ENCODE measurements at regions not wholly inside any gene's neighbourhood (a gene's known extent, or its start where the extent isn't known, plus 50 kb on each side); places are given as distances from the start of the nearest gene placed in this dataset.

- no peak overlapping the region for H3K4me3 ChIP-seq (ENCODE audit: low read depth, low read length)
- no peak for DNase-seq (ENCODE audit: low read depth)
Observed at GRCh38 chr12:67154901-67155300, 114.3 kb upstream of the CAND1 start.

DNA sequence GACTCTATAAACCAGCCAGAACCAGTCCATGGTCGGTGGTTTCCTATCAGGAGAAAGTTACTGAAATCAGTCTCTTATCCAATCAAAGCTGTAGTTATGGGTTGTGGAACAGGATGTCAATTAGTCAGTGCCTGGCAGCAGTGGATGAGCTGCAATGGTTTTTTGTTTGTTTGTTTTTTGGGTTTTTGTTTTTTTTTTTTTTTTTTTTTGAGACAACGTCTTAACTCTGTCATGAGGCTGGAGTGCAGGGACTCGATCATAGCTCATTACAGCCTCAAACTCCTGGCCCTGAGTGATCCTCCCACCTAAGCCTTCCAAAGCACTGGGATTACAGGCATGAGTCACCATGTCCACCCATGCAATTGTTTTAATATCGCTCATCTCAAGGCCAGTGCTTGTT, 113.3 kb upstream of the CAND1 start:
- H3K4me3 ChIP-seq (ENCODE audit: low read depth, low read length): no peak overlapping the region
- DNase-seq (ENCODE audit: low read depth): peak; percentile 12

GRCh38 chr12:67161322-67161918, 107.7 kb upstream of the CAND1 start:
- DNase-seq (ENCODE audit: low read depth): peak; percentile 1
- H3K4me3 ChIP-seq (ENCODE audit: low read depth, low read length): no peak overlapping the region

DNA sequence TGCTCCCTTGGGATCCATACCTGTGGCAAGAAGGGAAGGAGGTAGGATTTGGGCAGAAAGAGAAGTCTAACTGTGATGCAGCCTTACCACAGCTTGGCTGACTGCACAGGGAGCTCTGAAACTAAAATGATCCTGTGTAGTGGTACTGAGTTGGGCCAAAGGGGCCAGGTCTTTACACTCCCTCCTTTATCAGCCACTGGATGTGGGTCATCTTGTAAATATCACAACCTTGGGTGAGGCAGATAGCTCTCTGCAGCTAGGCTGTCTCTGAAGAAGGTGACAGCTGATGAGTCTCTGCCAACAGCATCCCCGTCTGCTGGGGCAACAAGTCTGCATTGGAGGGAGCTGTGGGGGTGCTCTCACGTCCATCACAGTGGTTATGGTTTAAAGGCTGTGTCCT, 95.9 kb upstream of the CAND1 start:
- no peak for DNase-seq (ENCODE audit: low read depth)
- H3K4me3 ChIP-seq (ENCODE audit: low read depth, low read length): no peak overlapping the region

GRCh38 chr12:67182551-67182950, 86.6 kb upstream of the CAND1 start:
- DNase-seq (ENCODE audit: low read depth): no peak
- no peak overlapping the region for H3K4me3 ChIP-seq (ENCODE audit: low read depth, low read length)

GRCh38 chr12:67193704-67194103, 75.5 kb upstream of the CAND1 start:
- peak; percentile 1 for DNase-seq (ENCODE audit: low read depth)
- no peak overlapping the region for H3K4me3 ChIP-seq (ENCODE audit: low read depth, low read length)

DNA sequence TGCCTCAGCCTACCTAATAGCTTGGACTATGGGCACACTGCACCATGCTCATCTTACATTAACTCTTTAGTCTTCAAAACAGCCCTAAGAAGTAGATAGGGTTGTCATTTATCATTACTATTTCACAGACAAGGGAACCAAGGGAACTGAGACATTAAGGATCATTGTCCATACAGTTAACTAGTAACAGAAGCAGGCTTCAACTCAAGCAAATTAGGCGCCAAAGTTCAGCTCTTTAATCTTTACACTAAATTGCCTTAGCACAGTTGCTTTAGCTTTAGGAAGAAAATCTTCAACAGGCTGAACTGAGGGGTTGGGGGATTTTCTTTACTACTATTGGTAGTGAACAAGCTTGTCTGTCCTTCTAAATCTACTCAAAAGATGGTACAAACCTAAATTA, 68.8 kb upstream of the CAND1 start:
- H3K4me3 ChIP-seq (ENCODE audit: low read depth, low read length): no peak overlapping the region
- no peak for DNase-seq (ENCODE audit: low read depth)

DNA sequence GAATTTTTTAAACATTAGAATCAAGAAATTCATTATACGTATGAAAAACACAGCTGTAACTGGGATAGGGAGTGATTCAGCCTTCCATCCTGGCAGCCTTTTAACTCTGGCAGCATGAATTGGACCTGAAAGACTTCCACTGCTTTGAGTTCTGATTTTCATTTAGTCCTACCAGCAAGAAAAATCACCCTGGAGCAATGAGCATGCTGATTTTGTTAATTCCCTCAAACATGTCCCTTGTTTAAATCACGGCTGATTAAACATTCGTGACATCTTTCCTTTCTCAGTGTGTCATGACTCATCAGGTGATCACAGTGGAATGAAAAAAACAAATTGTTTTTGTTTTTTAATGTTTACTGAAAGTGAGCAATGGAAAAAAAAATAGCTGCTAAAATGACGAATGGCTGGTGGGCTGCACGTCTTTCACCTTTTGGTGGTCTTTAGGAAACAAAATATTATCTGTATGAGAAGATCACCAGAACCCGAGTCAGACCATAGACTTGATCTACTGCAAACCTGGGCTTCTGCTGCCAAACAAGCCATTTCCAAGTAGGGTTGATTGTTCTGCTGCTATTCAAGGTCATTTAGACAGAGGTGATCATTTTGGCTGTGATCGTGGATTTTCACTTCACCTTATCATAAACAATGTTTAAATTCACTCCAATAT, 67.0 kb upstream of the CAND1 start:
- DNase-seq (ENCODE audit: low read depth): no peak
- H3K4me3 ChIP-seq (ENCODE audit: low read depth, low read length): no peak overlapping the region

- no peak for DNase-seq (ENCODE audit: low read depth)
- H3K4me3 ChIP-seq (ENCODE audit: low read depth, low read length): no peak overlapping the region
Observed at GRCh38 chr12:67202678-67203012, 66.5 kb upstream of the CAND1 start.

DNA sequence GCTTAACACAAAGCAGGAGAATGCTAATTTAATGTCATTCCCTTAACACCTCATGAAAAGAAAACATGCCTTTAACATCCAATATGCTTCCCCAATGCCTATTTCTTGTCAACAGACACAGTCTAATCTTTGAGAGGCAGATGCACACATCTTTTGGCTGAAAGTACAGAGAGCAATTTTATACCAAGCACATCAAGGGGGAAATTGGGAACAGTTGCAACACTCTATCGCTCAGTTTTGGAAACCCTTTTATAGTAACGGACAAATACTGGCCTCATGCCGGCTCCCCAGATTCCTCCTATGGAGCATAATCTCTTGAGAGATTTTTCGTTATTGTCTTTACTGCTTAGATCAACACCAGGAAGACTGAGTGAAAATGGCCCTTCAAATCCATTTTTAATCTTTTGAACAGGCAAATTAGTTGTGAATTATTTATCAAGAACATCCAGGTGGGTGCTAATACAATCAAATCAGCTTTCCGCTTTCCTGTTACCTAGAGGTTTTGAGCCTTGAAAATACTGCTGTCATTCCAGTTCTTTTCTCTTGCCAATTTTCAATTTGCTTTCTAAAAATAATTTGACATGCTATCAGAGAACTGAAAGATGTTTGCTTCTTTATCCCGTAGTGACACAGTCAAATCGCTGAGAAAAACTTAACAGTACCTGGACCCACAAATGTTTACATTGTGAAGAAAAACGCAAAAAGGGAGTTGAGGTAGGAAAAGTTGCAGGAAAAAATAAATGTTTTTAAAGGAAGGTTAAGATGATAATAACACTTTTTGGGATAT, 60.7 kb upstream of the CAND1 start:
- H3K4me3 ChIP-seq (ENCODE audit: low read depth, low read length): no peak overlapping the region
- DNase-seq (ENCODE audit: low read depth): no peak

DNA sequence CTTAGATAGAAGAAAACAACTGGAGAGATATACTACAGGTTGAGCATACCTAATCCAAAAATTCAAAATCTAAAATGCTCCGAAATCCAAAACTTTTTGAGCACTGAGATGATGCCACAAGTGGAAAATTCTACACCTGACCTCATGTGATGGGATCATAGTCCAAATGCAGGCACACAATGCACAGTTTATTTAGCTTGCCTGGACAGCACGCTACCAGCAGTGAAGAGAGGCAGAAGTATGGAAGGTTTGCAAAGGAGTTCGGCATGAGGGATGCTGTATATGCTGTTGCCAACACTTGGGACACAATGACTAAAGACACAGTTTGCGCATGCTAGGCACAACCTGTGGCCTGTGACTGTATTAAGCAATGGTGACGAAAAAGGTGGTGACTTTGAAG, 58.1 kb upstream of the CAND1 start:
- DNase-seq (ENCODE audit: low read depth): no peak
- H3K4me3 ChIP-seq (ENCODE audit: low read depth, low read length): no peak overlapping the region

- H3K4me3 ChIP-seq (ENCODE audit: low read depth, low read length): no peak overlapping the region
- DNase-seq (ENCODE audit: low read depth): no peak
Observed at GRCh38 chr12:67211494-67211893, 57.7 kb upstream of the CAND1 start.

DNA sequence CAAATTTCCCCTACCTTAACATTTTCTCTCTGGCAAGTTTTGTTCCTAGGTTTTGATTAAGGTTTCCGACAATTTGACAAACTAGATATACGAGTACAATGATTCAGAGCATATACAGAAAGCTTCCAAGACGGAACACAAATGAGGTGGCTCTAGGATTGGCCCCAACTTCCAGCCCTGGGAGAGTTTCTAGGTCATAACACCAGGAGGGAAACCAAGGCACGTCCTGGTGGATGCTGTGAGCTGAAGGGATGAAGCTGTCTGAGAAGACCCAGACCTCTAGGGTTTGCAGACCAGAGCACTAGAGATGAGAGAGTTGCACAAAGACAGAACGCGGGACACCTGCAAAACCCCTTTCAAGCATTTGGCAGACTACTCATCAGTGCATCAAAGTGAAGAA, 51.5 kb upstream of the CAND1 start:
- H3K4me3 ChIP-seq (ENCODE audit: low read depth, low read length): no peak overlapping the region
- DNase-seq (ENCODE audit: low read depth): no peak
